Testis (tissue), 2 donors: ENCODE measurements at regions not wholly inside any gene's neighbourhood (a gene's known extent, or its start where the extent isn't known, plus 50 kb on each side); places are given as distances from the start of the nearest gene placed in this dataset.

Source experiments
- POLR2A ChIP-seq: fragments of 450-650 bp; IDR thresholded peaks from one replicate; pipeline ENCODE4 v1.6.1; 2017; ENCODE audit warnings: antibody characterized with exemption, mild to moderate bottlenecking, moderate library complexity
- TF ChIP-seq, protein P1 (sequence below), 3 experiments: fragments of 450-650 bp in 2 of 3; fragments of 200-600 bp in 1 of 3; sonication (generic) in 1 of 3; IDR thresholded peaks; one replicate each; pipeline ENCODE4 v1.5.1; 2016 to 2019; ENCODE audit warnings: antibody characterized with exemption in 3 of 3, mild to moderate bottlenecking in 2 of 3, moderate library complexity in 1 of 3

DNA sequence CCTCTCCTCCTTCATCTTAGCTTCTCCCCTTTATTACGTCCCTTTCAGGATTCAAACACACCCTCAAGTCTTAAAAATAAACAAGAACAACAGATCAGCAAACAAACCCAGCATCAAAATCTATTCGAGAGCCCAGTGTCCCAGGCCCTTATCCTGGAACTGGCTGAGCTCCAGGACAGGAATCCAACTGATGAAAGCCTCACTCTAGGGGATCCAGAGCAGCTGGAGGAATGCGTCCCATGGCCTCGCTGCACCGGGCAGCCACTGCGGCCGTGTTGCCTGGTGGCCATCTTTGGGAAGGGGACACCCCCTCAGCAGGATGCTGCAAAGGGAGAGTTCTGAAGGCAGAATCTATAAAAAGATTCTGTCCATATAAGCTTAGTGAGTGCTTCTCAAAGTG, 156.5 kb upstream of the BMPER start:
- TF ChIP-seq, protein P1, sequence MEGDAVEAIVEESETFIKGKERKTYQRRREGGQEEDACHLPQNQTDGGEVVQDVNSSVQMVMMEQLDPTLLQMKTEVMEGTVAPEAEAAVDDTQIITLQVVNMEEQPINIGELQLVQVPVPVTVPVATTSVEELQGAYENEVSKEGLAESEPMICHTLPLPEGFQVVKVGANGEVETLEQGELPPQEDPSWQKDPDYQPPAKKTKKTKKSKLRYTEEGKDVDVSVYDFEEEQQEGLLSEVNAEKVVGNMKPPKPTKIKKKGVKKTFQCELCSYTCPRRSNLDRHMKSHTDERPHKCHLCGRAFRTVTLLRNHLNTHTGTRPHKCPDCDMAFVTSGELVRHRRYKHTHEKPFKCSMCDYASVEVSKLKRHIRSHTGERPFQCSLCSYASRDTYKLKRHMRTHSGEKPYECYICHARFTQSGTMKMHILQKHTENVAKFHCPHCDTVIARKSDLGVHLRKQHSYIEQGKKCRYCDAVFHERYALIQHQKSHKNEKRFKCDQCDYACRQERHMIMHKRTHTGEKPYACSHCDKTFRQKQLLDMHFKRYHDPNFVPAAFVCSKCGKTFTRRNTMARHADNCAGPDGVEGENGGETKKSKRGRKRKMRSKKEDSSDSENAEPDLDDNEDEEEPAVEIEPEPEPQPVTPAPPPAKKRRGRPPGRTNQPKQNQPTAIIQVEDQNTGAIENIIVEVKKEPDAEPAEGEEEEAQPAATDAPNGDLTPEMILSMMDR (IDR thresholded peaks at IDR 0.05): no peak
- TF ChIP-seq POLR2A: no peak
